Upper lobe of right lung (tissue), 1 donor: ENCODE measurements at regions not wholly inside any gene's neighbourhood (a gene's known extent, or its start where the extent isn't known, plus 50 kb on each side); places are given as distances from the start of the nearest gene placed in this dataset.

Experiments
- ATAC-seq: fragments of 200-7000 bp; cut with Tn5 transposase; one replicate; pipeline ENCODE4 v1.9.1; 2020; ENCODE audit warnings: mild to moderate bottlenecking, moderate library complexity
- DNase-seq: peaks from one replicate; pipeline ENCODE4 v3.0.0-alpha.2; 2020
- H3K27ac ChIP-seq: fragments of 200-600 bp; one replicate; pipeline ENCODE4 v1.8.0; 2022
- H3K27me3 ChIP-seq: fragments of 200-600 bp; one replicate; pipeline ENCODE4 v1.8.0; 2022; ENCODE audit warnings: mild to moderate bottlenecking
- H3K36me3 ChIP-seq: fragments of 200-600 bp; one replicate; pipeline ENCODE4 v1.8.0; 2022
- H3K4me1 ChIP-seq: fragments of 200-600 bp; one replicate; pipeline ENCODE4 v1.8.0; 2022
- H3K4me3 ChIP-seq: fragments of 200-600 bp; one replicate; pipeline ENCODE4 v1.8.0; 2022; ENCODE audit warnings: mild to moderate bottlenecking
- H3K9me3 ChIP-seq: fragments of 200-600 bp; one replicate; pipeline ENCODE4 v1.8.0; 2022
- CTCF ChIP-seq: fragments of 200-600 bp; IDR thresholded peaks from one replicate; pipeline ENCODE4 v1.8.0; 2022; ENCODE audit warnings: antibody characterized with exemption
- intact Hi-C: fragments of 100-400 bp; cut with DNase I; formaldehyde crosslinking; loops from one replicate; pipeline ENCODE4 v1.11.0; 2022
- donor health status: DM: no; HTN: yes; CAD: no; lungs with severe emphysema.

GRCh38 chrX:40377684-40378083 lies 203.1 kb upstream of the ATP6AP2 start:
- DNase-seq: no peak
- Histone ChIP-seq H3K4me3 (no peak overlapping the region), H3K27me3 (no peaks in the 10 kb centered on the region), H3K27ac (no peak overlapping the region), H3K9me3 (no peaks in the 10 kb centered on the region), H3K36me3 (no peaks in the 10 kb centered on the region), H3K4me1 (no peaks in the 10 kb centered on the region)
- no peak for TF ChIP-seq CTCF
- ATAC-seq: no peak
- intact Hi-C loops: no loop called here

GRCh38 chrX:40374486-40374885 lies 206.3 kb upstream of the ATP6AP2 start:
- intact Hi-C loops: no loop called here
- ATAC-seq: no peak

GRCh38 chrX:40373641-40374040 lies 207.1 kb upstream of the ATP6AP2 start:
- Histone ChIP-seq H3K36me3 (no peaks in the 10 kb centered on the region), H3K9me3 (no peaks in the 10 kb centered on the region), H3K27me3 (no peaks in the 10 kb centered on the region), H3K4me1 (no peaks in the 10 kb centered on the region), H3K4me3 (no peak overlapping the region), H3K27ac (no peak overlapping the region)
- ATAC-seq (no peak), DNase-seq (no peak)
- TF ChIP-seq CTCF: no peak
- intact Hi-C loops: no loop called here

More at GRCh38 chrX:40374486-40374885, 206.3 kb upstream of the ATP6AP2 start:
- Histone ChIP-seq H3K4me3 (no peak overlapping the region), H3K36me3 (no peaks in the 10 kb centered on the region), H3K27me3 (no peaks in the 10 kb centered on the region), H3K4me1 (no peaks in the 10 kb centered on the region), H3K27ac (no peak overlapping the region), H3K9me3 (no peaks in the 10 kb centered on the region)
- TF ChIP-seq CTCF: no peak
- DNase-seq: no peak

- no peaks in the 10 kb centered on the region for H3K27me3 ChIP-seq
- no peaks in the 10 kb centered on the region for H3K4me1 ChIP-seq
Measured at GRCh38 chrX:40373025-40373424, 207.7 kb upstream of the ATP6AP2 start.

GRCh38 chrX:40371376-40371775 lies 209.4 kb upstream of the ATP6AP2 start:
- ATAC-seq: no peak
- intact Hi-C loops: no loop called here
- no peak for TF ChIP-seq CTCF

More at GRCh38 chrX:40373025-40373424, 207.7 kb upstream of the ATP6AP2 start:
- DNase-seq: no peak
- Histone ChIP-seq H3K4me3 (no peak overlapping the region), H3K36me3 (no peaks in the 10 kb centered on the region), H3K9me3 (no peaks in the 10 kb centered on the region), H3K27ac (no peak overlapping the region)
- intact Hi-C loops: no loop called here
- TF ChIP-seq CTCF: no peak
- ATAC-seq: no peak

GRCh38 chrX:40368611-40369061 lies 212.1 kb upstream of the ATP6AP2 start:
- no peak for ATAC-seq
- no peak for TF ChIP-seq CTCF

More at GRCh38 chrX:40371376-40371775, 209.4 kb upstream of the ATP6AP2 start:
- Histone ChIP-seq H3K4me3 (no peak overlapping the region), H3K4me1 (no peaks in the 10 kb centered on the region), H3K9me3 (no peaks in the 10 kb centered on the region), H3K36me3 (no peaks in the 10 kb centered on the region), H3K27ac (no peak overlapping the region), H3K27me3 (no peaks in the 10 kb centered on the region)
- no peak for DNase-seq

More at GRCh38 chrX:40368611-40369061, 212.1 kb upstream of the ATP6AP2 start:
- no peaks in the 10 kb centered on the region for H3K4me1 ChIP-seq
- no peaks in the 10 kb centered on the region for H3K36me3 ChIP-seq
- intact Hi-C loops: no loop called here
- no peak for DNase-seq
- H3K9me3 ChIP-seq: no peaks in the 10 kb centered on the region
- H3K27me3 ChIP-seq: no peaks in the 10 kb centered on the region
- H3K27ac ChIP-seq: no peak overlapping the region
- no peak overlapping the region for H3K4me3 ChIP-seq
